Mammary epithelial cell (primary cell): ENCODE measurements at regions not wholly inside any gene's neighbourhood (a gene's known extent, or its start where the extent isn't known, plus 50 kb on each side); places are given as distances from the start of the nearest gene placed in this dataset.

Source experiments
- EZH2 ChIP-seq: IDR thresholded peaks from 2 replicates; pipeline ENCODE4 v1.6.1; 2012; ENCODE audit warnings: low read length, inconsistent platforms, borderline replicate concordance
- TF ChIP-seq, protein P1 (sequence below), 2 donors: IDR thresholded peaks in 1 of 2; conservative IDR thresholded peaks in 1 of 2; 2 replicates each; pipeline ENCODE4 v1.5.1; 2011 to 2012; ENCODE audit warnings: inconsistent platforms in 2 of 2, low read length in 2 of 2, mild to moderate bottlenecking in 2 of 2, control low read depth in 1 of 2, low read depth in 1 of 2; ENCODE audit not compliant: insufficient read depth in 1 of 2; ENCODE audit errors: extremely low read depth in 1 of 2

DNA sequence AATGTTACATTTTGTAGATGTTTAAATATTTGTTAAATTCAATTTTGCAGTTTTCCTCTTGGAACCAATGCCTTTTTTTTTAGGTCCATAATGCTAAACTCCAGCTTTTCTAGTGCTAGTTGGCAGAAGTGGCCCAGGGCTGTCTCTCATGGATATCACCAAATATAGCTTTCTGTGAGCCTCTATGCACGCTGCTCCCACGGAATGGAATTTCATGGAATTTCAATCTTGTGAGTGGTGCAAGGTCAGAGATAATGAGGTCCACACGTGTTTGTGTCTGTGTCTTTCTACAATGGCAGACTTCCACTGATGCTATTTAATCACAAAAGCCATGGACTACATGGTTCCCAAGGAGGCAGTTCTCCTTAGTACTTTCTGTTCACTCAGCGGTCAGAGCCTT lies 191.5 kb upstream of the PARD3B start:
- TF ChIP-seq, protein P1, sequence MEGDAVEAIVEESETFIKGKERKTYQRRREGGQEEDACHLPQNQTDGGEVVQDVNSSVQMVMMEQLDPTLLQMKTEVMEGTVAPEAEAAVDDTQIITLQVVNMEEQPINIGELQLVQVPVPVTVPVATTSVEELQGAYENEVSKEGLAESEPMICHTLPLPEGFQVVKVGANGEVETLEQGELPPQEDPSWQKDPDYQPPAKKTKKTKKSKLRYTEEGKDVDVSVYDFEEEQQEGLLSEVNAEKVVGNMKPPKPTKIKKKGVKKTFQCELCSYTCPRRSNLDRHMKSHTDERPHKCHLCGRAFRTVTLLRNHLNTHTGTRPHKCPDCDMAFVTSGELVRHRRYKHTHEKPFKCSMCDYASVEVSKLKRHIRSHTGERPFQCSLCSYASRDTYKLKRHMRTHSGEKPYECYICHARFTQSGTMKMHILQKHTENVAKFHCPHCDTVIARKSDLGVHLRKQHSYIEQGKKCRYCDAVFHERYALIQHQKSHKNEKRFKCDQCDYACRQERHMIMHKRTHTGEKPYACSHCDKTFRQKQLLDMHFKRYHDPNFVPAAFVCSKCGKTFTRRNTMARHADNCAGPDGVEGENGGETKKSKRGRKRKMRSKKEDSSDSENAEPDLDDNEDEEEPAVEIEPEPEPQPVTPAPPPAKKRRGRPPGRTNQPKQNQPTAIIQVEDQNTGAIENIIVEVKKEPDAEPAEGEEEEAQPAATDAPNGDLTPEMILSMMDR (conservative IDR thresholded peaks at IDR 0.05 in 1 of 2, IDR thresholded peaks at IDR 0.05 in 1 of 2; ENCODE audit: extremely low read depth in 1 of 2, insufficient read depth in 1 of 2, low read depth in 1 of 2, low read length in 2 of 2) = no peak
- no peak for TF ChIP-seq EZH2
